GM19025 (cell line): ENCODE measurements at regions not wholly inside any gene's neighbourhood (a gene's known extent, or its start where the extent isn't known, plus 50 kb on each side); places are given as distances from the start of the nearest gene placed in this dataset.
"Not testable (repeated sequence)": the region's sequence is repeated elsewhere in the genome, so short reads cannot be mapped to it uniquely, and the experiment has no call there.

Source experiments
- ATAC-seq: cut with Tn5 transposase; IDR thresholded peaks from one replicate; pipeline ENCODE4 v1.9.1; 2021; ENCODE audit warnings: mild to moderate bottlenecking, low read depth, moderate library complexity; ENCODE audit not compliant: unreplicated experiment

DNA sequence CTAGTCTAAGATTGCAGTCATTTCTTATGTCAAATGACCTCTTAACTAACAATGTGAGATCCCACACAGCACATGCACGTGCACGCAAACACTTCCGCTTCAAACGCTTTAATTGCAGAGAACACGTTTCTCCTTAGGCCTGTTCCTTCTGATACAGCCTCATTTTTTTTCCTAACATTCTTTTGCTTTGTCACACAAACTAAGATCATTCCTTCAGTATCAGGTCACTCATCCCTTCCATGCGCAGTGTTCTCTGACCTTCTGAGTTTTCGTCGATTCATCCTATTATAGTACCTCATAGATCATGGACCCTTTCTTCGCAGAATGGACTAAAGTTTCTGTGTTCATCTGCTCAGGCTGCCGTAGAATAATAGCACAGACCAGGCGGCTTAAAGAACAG is 327.1 kb upstream of the CDH19 start:
- ATAC-seq, result no peak

DNA sequence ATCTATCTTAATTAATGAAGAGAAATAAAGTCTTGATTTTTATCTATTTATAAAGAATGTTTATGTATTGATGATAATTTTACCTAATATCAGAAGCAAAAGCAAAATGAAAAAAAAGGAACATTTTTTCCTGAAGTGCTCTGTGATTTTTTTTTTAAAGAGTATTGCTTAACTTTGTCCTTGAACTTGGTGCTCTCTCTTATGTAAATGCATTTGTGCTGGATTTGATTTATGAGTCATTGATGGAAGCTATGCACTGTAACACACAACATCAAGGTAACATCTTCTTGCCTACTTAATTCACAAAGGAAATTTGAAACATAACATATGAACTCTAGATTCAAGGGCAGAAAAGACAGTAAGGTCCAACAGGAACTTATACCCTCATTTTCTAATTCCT is 312.9 kb upstream of the CDH19 start:
- ATAC-seq, result no peak

DNA sequence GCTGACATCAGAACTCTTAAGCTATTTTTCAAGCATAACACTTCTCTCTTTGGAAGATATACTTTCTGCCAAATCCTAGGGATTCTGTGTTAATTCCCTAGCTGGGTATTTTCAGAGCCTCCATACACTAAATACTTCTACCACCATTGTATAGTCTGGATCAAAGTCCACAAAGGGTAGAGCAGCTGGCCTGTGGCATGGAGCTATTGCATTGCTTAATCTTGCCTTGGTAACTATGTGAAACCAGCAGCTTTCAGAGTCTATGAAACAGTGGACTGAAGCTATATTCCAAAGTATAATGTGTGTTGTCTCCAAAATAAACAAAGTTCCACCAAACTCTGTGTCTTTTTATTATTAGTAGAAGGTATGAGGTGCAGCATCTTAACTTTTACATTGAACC is 296.9 kb upstream of the CDH19 start:
- ATAC-seq, result no peak

DNA sequence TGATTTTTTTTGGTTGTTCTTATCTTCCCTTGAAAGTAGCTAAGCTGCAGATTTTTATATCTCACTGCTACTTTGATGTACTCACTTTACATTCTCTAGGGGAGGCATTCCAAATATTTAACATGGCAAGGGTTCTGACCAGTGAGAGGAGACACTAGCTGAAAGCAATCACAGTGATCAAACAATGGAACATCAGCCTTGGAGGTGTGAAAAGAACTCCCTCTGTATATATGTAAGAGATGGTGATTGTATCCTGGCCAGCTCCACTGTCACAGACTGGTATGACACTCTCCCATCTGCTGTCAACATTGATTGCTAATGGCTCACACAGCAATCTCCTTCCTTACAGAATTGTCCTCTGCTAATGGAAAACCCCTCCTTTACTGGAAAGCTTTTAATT is 291.7 kb upstream of the CDH19 start:
- no peak for ATAC-seq

DNA sequence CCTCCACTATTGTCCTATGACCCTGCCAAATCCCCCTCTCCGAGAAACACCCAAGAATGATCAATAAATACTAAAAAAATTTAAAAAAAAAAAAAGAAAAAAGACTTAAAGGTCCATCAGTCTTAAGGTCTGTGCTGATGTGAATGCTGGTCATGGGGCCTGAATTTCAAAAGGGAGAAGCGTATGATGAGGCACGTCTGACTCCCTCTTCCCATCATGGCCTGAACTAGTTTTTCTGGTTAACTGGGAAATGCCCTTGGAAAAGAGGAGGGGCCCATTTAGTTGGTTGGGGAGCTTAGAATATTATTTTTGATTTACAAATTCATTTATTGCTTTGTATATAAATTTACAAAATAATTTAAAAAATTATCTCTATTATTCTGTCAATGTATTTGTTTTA is 291.0 kb upstream of the CDH19 start:
- no peak for ATAC-seq

- not testable (repeated sequence) for ATAC-seq
Observed at GRCh38 chr18:66892388-66892787, 288.5 kb upstream of the CDH19 start.

- ATAC-seq, result no peak
Observed at GRCh38 chr18:66874812-66875474, 271.1 kb upstream of the CDH19 start.

DNA sequence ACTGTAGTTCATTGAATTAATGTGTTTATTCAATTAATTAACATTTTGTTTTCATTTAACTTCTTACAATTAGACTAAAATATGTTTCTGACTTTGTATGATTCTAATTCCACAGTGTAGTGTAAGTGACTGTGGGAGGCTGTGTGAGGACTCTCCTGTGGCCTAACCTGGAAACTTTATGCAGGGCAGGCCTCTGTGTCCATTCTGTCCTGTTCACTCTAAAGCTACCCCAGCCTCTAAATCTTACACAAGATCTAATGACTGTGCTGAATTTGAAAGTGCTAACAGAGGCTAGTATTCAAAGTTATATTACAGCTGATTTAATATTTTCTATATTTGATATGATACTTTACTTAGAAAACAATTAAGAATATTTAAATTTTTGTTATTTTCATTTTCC is 270.5 kb upstream of the CDH19 start:
- no peak for ATAC-seq

DNA sequence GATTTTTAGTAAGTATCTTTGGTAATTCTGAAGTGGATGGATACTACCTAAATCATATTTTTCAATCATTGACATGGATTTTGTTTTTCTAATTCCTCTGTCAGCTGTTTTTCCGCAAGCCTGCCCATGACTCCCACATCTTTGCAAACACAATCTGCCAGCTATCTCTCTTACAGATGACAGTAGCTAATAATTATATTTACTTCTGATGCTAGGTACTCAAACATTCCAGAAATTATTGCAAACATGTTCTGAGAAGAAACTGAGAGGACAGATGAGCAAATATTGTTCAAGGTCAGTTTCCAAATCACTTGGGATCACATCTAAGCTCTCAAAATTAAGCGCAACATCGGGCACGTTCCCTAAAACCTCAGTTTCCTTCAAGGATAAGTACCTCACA is 270.0 kb upstream of the CDH19 start:
- ATAC-seq, result no peak

GRCh38 chr18:66872277-66872676 is 268.4 kb upstream of the CDH19 start:
- no peak for ATAC-seq

DNA sequence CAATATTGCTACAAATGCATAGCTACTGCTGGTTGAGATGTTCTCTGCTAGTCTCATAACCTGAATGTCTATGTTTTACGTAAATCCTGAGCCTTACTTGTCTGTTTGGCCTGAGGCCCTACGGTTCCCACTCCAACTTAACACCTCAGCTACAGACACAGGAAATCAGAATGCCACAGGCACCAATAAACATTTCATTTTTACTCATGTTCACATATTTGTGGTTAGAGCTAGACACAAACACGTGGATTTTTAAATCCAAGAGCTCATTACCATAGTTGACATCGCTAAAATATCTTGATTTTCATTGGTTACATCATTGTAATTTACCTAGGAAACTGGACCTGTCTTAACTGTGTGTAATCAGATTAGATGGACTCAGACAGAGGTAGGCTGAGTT is 263.8 kb upstream of the CDH19 start:
- ATAC-seq, result no peak

- not testable (repeated sequence) for ATAC-seq
Observed at GRCh38 chr18:66866427-66866940, 262.6 kb upstream of the CDH19 start.

DNA sequence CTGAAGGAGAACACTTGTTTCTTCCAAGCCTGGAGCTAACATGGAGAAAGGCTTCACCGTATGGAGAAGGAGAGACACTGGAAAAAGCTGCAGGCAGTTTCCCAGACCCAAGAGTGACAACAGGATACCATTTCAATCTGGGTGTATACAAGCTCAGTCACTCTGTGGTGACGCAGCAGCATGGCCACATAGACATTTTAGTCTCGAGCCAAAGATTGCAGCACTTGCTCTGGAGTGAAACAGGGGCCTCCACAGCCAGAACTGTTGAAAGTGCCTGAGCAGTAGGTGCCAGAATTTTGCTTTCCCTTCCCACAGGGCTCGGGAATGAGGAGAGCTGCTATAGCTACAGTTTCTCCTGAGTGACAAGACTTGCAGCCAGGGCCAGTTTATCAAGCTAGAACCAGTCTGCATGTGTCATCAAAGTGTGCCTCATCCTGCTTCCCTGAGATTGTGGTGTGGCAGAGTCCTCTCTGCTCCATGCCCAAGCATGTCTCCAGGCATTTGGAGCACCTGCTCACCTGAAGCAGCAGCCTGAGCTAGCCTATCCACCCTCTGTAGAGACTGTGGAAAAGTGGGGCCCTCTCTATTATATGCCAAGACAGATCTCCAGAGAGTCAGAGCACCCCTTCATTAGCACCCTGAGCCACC is 234.6 kb upstream of the CDH19 start:
- ATAC-seq, result no peak

DNA sequence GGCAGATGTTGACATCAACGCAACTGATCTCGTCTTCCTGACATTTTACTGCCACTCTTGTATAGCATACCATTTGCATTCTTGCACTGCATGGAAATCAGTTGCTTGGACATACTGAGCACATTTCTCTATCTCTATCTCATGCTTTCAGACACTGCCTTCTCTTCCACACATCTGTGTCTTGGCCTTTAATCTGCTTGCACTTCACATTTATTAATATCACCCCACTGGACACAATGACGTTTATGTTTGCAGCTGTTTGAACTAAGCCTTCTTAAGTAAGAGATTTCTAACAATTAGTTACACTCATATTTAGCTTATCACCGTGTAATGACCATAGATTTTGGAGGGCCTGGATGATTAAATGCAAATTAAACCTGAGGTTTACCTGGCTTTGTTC is 229.8 kb upstream of the CDH19 start:
- ATAC-seq, result no peak

DNA sequence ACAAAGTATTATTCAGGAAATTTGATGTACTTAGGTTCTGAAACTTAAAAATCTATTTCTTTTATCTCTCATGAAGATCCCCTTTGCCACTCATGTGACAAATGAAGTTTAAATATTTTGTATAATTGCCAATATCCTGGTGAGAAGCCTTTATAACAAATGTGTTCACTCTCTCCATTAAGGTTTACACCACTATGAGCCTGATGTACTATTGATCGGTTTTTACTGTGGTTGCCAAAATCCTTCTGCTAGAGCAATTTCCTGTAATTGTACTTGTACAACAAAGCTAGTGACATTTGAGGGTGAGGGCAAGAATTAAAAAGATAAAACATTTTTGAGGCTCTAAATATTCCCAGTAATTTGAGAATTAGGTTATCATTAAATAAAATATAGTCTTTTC is 222.3 kb upstream of the CDH19 start:
- no peak for ATAC-seq

GRCh38 chr18:66825347-66825746 is 221.5 kb upstream of the CDH19 start:
- no peak for ATAC-seq

DNA sequence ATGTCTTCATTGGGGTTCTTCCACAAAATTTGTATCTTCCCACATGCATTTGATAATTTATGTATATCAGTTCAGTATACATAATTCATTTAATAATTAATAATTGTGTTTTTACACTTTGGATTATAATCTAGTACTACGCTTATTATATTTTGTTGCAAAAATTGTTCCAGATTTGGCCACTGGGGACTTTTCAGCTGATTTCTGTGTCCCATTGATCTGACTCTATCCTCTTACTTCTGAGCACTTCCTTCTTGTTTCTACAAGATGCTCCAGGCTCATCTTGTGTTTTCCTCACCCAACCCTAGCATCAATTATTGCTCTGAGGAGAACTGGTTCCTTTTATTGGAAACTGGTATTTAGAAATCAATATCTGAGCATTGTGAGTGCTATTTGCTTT is 215.3 kb upstream of the CDH19 start:
- no peak for ATAC-seq

GRCh38 chr18:66813138-66813537 is 209.2 kb upstream of the CDH19 start:
- ATAC-seq, result no peak

GRCh38 chr18:66795051-66795450 is 191.2 kb upstream of the CDH19 start:
- ATAC-seq, result no peak

DNA sequence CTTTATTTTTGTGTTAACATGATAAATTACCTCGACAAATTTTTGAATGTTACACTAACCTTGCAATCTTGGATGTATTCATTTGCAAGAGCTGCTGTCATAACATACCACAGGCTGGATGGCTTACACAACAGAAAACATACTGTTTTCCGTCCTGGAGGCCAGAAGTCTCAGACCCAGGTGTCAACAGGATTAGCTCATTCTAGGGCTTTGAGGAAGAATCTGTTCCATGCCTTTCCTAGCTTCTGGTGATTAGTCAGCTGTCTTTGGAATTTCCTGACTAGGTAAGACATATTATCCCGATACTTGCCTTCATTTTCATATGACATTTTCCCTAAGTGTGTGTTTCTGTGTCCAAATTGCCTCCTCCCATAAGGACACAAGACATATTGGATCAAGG is 188.6 kb upstream of the CDH19 start:
- no peak for ATAC-seq

GRCh38 chr18:66780609-66781008 is 176.7 kb upstream of the CDH19 start:
- no peak for ATAC-seq

- ATAC-seq, result no peak
Observed at GRCh38 chr18:66778048-66778447, 174.2 kb upstream of the CDH19 start.
